GM23248 (cell line): ENCODE measurements at regions not wholly inside any gene's neighbourhood (a gene's known extent, or its start where the extent isn't known, plus 50 kb on each side); places are given as distances from the start of the nearest gene placed in this dataset.
"Not testable (repeated sequence)": the region's sequence is repeated elsewhere in the genome, so short reads cannot be mapped to it uniquely, and the experiment has no call there.

Experiments
- DNase-seq: peaks from one replicate; pipeline ENCODE4 v3.0.0-alpha.2; 2015
- H2AFZ ChIP-seq: fragments of 200-600 bp; sonication (generic); 2 replicates; pipeline ENCODE4 v1.6.1; 2016; ENCODE audit warnings: antibody characterized with exemption
- H3F3A ChIP-seq: fragments of 200-600 bp; sonication (generic); 2 replicates; pipeline ENCODE4 v1.6.1; 2016; ENCODE audit warnings: mild to moderate bottlenecking, antibody characterized with exemption, mixed run types; ENCODE audit not compliant: insufficient read depth
- H3K27ac ChIP-seq: fragments of 200-600 bp; sonication (generic); 2 replicates; pipeline ENCODE4 v1.5.1; 2016; ENCODE audit warnings: mild to moderate bottlenecking
- H3K27me3 ChIP-seq: fragments of 200-600 bp; sonication (generic); replicated peaks from 2 replicates; pipeline ENCODE4 v1.6.1; 2016; ENCODE audit warnings: mild to moderate bottlenecking; ENCODE audit not compliant: insufficient read depth
- H3K36me3 ChIP-seq: fragments of 200-600 bp; sonication (generic); 2 replicates; pipeline ENCODE4 v1.6.1; 2016; ENCODE audit warnings: low read depth, mild to moderate bottlenecking
- H3K4me1 ChIP-seq: fragments of 200-600 bp; sonication (generic); 2 replicates; pipeline ENCODE4 v1.6.1; 2016; ENCODE audit warnings: mild to moderate bottlenecking; ENCODE audit not compliant: insufficient read depth
- H3K4me2 ChIP-seq: fragments of 200-600 bp; sonication (generic); one replicate; pipeline ENCODE4 v1.6.1; 2016; ENCODE audit warnings: mild to moderate bottlenecking; ENCODE audit not compliant: unreplicated experiment
- H3K4me3 ChIP-seq: fragments of 200-600 bp; sonication (generic); 2 replicates; pipeline ENCODE4 v1.5.1; 2016; ENCODE audit warnings: mild to moderate bottlenecking
- H3K79me2 ChIP-seq: fragments of 200-600 bp; sonication (generic); 2 replicates; pipeline ENCODE4 v1.6.1; 2016; ENCODE audit warnings: mild to moderate bottlenecking; ENCODE audit not compliant: insufficient read depth
- H3K9ac ChIP-seq: fragments of 200-600 bp; sonication (generic); 2 replicates; pipeline ENCODE4 v1.6.1; 2016; ENCODE audit warnings: mild to moderate bottlenecking
- H3K9me2 ChIP-seq: fragments of 200-600 bp; sonication (generic); 2 replicates; pipeline ENCODE4 v1.6.1; 2016; ENCODE audit warnings: mixed run types, mild to moderate bottlenecking, moderate library complexity; ENCODE audit not compliant: insufficient read depth
- H3K9me3 ChIP-seq: fragments of 200-600 bp; sonication (generic); one replicate; pipeline ENCODE4 v1.6.1; 2017; ENCODE audit warnings: low read depth
- H4K20me1 ChIP-seq: fragments of 200-600 bp; sonication (generic); 2 replicates; pipeline ENCODE4 v1.6.0; 2016; ENCODE audit not compliant: insufficient read depth
- EZH2 ChIP-seq: fragments of 200-600 bp; sonication (generic); IDR thresholded peaks from 2 replicates; pipeline ENCODE4 v1.6.1; 2018; ENCODE audit warnings: antibody characterized with exemption, mild to moderate bottlenecking; ENCODE audit not compliant: insufficient read depth, poor library complexity, severe bottlenecking
- EZH2phosphoT487 ChIP-seq: fragments of 200-600 bp; sonication (generic); IDR thresholded peaks from 2 replicates; pipeline ENCODE4 v1.6.1; 2018; ENCODE audit warnings: antibody characterized with exemption, moderate library complexity, mild to moderate bottlenecking, low read depth; ENCODE audit not compliant: insufficient read depth
- WGBS, 2 experiments: methylation state at CpG; one replicate each; pipeline ENCODE4 v1.1.6; 2015 to 2017; ENCODE audit warnings: low lambda C conversion rate in 2 of 2, low coverage in 1 of 2; ENCODE audit errors: missing lambda C conversion rate in 2 of 2; 5-methylcytosine and 5-hydroxymethylcytosine counted together
- in situ Hi-C: fragments of 300-500 bp; cut with MboI; formaldehyde crosslinking; loops from 2 replicates; pipeline ENCODE4 v1.15.0; 2020

DNA sequence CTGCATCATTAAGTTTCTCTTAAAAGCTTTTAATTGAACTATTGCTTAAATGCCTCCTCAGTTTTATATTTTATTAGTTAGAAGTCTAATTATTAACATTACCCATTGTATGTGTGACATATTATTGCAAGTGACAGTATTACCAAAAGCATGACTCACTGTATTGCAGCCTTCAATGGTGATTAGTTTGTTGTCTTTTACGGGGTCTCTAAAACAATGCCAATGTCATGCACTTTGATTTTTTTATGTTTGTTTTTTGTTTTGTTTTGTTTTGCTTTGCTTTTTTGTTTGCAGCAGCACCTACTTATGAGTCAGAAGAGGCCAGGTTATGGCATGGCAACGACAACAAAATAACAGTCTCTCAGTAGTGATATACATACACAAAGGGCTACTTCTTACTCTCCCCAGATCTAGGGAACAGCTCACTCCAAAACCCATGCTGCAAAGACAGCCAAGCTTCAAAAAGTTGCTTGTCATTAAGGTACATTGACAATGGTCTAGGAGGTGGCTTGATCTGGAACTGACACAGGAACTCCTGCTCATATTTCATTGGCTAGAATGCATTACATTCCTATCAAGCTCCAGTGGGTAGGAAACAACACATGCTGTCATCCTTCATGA, 293.7 kb upstream of the POM121L12 start:
- Histone ChIP-seq H3F3A (no peaks in the 10 kb centered on the region), H2AFZ (no peak overlapping the region), H3K4me3 (no peak overlapping the region), H3K4me1 (no peaks in the 10 kb centered on the region), H3K79me2 (no peaks in the 10 kb centered on the region), H3K4me2 (no peak overlapping the region), H4K20me1 (no peaks in the 10 kb centered on the region), H3K36me3 (no peaks in the 10 kb centered on the region), H3K9ac (no peak overlapping the region), H3K9me2 (no peaks in the 10 kb centered on the region), H3K27me3 (no peaks in the 10 kb centered on the region), H3K27ac (no peak overlapping the region), H3K9me3 (no peaks in the 10 kb centered on the region)
- TF ChIP-seq EZH2phosphoT487 (no peak), EZH2 (no peak)
- DNase-seq: no peak
- WGBS, 2 experiments: 28 to 30% methylated on average over 2 of the region's 2 CpGs
- in situ Hi-C loops: no loop called here

DNA sequence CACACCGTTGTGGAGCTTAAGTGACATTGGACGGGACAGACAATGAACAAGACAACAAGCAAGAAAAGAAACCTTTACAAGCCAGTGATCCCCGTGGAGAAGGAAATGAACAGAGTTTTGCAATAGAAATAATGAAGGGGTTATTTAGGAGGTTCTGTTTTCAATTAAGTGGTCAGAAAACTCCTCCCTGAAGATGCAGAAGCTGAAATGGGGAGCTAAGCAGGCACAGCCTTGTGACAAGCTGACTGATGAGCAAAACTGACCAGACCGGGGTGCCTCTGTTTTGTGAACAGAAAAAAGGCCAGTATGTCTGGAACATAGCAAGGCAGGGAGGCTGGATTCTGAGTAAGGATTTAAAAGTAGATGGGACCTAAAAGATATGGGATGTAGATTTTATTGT, 299.8 kb upstream of the POM121L12 start:
- in situ Hi-C loops: no loop called here
- no peak overlapping the region for H3K4me2 ChIP-seq
- no peaks in the 10 kb centered on the region for H3K9me3 ChIP-seq
- no peak for DNase-seq
- H3K27ac ChIP-seq: no peak overlapping the region
- H2AFZ ChIP-seq: no peak overlapping the region
- no peaks in the 10 kb centered on the region for H3F3A ChIP-seq
- WGBS, 2 experiments: 0 to 3% methylated on average over 4 of the region's 4 CpGs
- no peaks in the 10 kb centered on the region for H3K4me1 ChIP-seq
- no peaks in the 10 kb centered on the region for H4K20me1 ChIP-seq
- no peaks in the 10 kb centered on the region for H3K36me3 ChIP-seq
- no peak overlapping the region for H3K9ac ChIP-seq
- no peaks in the 10 kb centered on the region for H3K79me2 ChIP-seq
- no peaks in the 10 kb centered on the region for H3K9me2 ChIP-seq
- H3K4me3 ChIP-seq: no peak overlapping the region
- H3K27me3 ChIP-seq: no peaks in the 10 kb centered on the region
- TF ChIP-seq EZH2phosphoT487 (no peak), EZH2 (no peak)

DNA sequence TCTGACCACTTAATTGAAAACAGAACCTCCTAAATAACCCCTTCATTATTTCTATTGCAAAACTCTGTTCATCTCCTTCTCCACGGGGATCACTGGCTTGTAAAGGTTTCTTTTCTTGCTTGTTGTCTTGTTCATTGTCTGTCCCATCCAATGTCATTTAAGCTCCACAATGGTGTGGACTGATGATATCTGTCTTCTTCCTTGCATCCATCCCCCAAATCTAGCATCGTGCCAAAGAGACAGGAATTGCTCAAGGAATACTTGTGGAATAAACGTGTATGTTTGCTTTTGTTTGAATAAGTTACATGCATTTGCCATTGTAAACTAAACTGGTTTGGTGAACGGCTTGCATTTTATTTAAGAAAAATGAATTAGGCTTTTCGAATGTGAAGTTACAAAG, 306.8 kb upstream of the POM121L12 start:
- H3K27ac ChIP-seq, H3K4me3 ChIP-seq, H3K79me2 ChIP-seq, in situ Hi-C loops, H3K9me2 ChIP-seq, H4K20me1 ChIP-seq, H3K4me2 ChIP-seq, H3K36me3 ChIP-seq, H3K9me3 ChIP-seq, DNase-seq, H2AFZ ChIP-seq, H3F3A ChIP-seq, H3K9ac ChIP-seq, H3K27me3 ChIP-seq, H3K4me1 ChIP-seq: not testable (repeated sequence)
- 9 to 11% methylated on average over 5 of the region's 5 CpGs for WGBS, 2 experiments

DNA sequence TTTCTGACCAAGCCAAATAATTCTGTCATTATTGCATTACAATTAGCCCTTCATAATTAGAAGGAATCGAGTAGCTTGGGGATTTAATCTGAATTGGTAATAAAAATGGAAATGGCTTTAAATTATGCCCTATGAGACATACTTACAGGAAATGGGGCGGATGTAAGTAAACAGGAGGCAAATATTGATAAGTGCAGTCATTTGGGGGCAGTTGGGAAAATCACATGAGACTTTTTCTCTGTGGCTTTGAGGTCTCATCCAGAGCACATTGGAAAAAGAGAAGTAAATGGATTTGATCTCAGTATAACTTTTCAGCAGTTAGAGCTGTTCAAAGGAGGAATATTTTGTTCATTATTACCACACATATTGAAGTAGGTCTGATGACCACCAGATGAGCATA, 307.8 kb upstream of the POM121L12 start:
- no peak overlapping the region for H3K9ac ChIP-seq

GRCh38 chr7:52726986-52727385, 308.4 kb upstream of the POM121L12 start:
- DNase-seq: no peak
- H3K9me3 ChIP-seq: no peaks in the 10 kb centered on the region
- no peaks in the 10 kb centered on the region for H3K79me2 ChIP-seq
- TF ChIP-seq EZH2phosphoT487 (no peak), EZH2 (no peak)
- H3K4me2 ChIP-seq: no peak overlapping the region
- H3K36me3 ChIP-seq: no peaks in the 10 kb centered on the region
- H3K4me1 ChIP-seq: no peaks in the 10 kb centered on the region
- H3F3A ChIP-seq: no peaks in the 10 kb centered on the region
- H4K20me1 ChIP-seq: no peaks in the 10 kb centered on the region
- no peak overlapping the region for H3K9ac ChIP-seq
- 0 to 1% methylated on average over 2 of the region's 2 CpGs for WGBS, 2 experiments
- H3K27me3 ChIP-seq: no peaks in the 10 kb centered on the region
- no peaks in the 10 kb centered on the region for H3K9me2 ChIP-seq
- in situ Hi-C loops: no loop called here
- no peak overlapping the region for H2AFZ ChIP-seq
- H3K4me3 ChIP-seq: no peak overlapping the region
- H3K27ac ChIP-seq: no peak overlapping the region

More for the DNA sequence above, 307.8 kb upstream of the POM121L12 start:
- TF ChIP-seq EZH2 (no peak), EZH2phosphoT487 (no peak)
- no peak overlapping the region for H3K4me3 ChIP-seq
- in situ Hi-C loops: no loop called here
- 0 to 4% methylated on average over 2 of the region's 2 CpGs for WGBS, 2 experiments
- no peaks in the 10 kb centered on the region for H3K4me1 ChIP-seq
- no peaks in the 10 kb centered on the region for H3K9me3 ChIP-seq
- no peaks in the 10 kb centered on the region for H3K79me2 ChIP-seq
- no peaks in the 10 kb centered on the region for H4K20me1 ChIP-seq
- H3F3A ChIP-seq: no peaks in the 10 kb centered on the region
- no peak overlapping the region for H3K4me2 ChIP-seq
- no peaks in the 10 kb centered on the region for H3K27me3 ChIP-seq
- no peaks in the 10 kb centered on the region for H3K36me3 ChIP-seq
- no peak overlapping the region for H2AFZ ChIP-seq
- H3K27ac ChIP-seq: no peak overlapping the region
- H3K9me2 ChIP-seq: no peaks in the 10 kb centered on the region
- no peak for DNase-seq
